Effector memory CD4-positive, alpha-beta T cell (primary cell): ENCODE measurements at regions not wholly inside any gene's neighbourhood (a gene's known extent, or its start where the extent isn't known, plus 50 kb on each side); places are given as distances from the start of the nearest gene placed in this dataset.

Experiments
- DNase-seq, 3 donors: peaks; one replicate each; pipeline ENCODE4 v3.0.0-alpha.2; 2020
- H3K27ac ChIP-seq: 2 replicates; pipeline ENCODE4 v1.7.0; 2013; ENCODE audit warnings: mild to moderate bottlenecking, low read length, moderate library complexity; ENCODE audit not compliant: insufficient read depth, poor library complexity, severe bottlenecking
- H3K27me3 ChIP-seq: replicated peaks from 2 replicates; pipeline ENCODE4 v1.7.0; 2013; ENCODE audit warnings: mild to moderate bottlenecking, low read length; ENCODE audit not compliant: insufficient read depth, control insufficient read depth, poor library complexity, severe bottlenecking
- H3K36me3 ChIP-seq: 2 replicates; pipeline ENCODE4 v1.7.0; 2013; ENCODE audit warnings: mild to moderate bottlenecking, low read length, moderate library complexity; ENCODE audit not compliant: control insufficient read depth, insufficient read depth
- H3K4me1 ChIP-seq: 2 replicates; pipeline ENCODE4 v1.7.0; 2013; ENCODE audit warnings: low read length, mild to moderate bottlenecking; ENCODE audit not compliant: control insufficient read depth, insufficient read depth, poor library complexity, severe bottlenecking
- H3K4me3 ChIP-seq: 2 replicates; pipeline ENCODE4 v1.7.0; 2013; ENCODE audit warnings: low read length, low read depth, mild to moderate bottlenecking; ENCODE audit not compliant: insufficient read depth, poor library complexity, severe bottlenecking
- H3K9me3 ChIP-seq: 2 replicates; pipeline ENCODE4 v1.7.0; 2013; ENCODE audit warnings: mild to moderate bottlenecking, low read length, moderate library complexity; ENCODE audit not compliant: control insufficient read depth

- Histone ChIP-seq H3K27me3 (no peaks in the 10 kb centered on the region), H3K4me1 (no peaks in the 10 kb centered on the region), H3K4me3 (no peak overlapping the region), H3K9me3 (no peaks in the 10 kb centered on the region), H3K36me3 (no peaks in the 10 kb centered on the region), H3K27ac (no peak overlapping the region)
- no peak for DNase-seq
Observed at GRCh38 chr21:25390701-25391100, 216.6 kb downstream of the MRPL39 start.

- H3K9me3 ChIP-seq: no peaks in the 10 kb centered on the region
- no peak overlapping the region for H3K4me3 ChIP-seq
- no peaks in the 10 kb centered on the region for H3K4me1 ChIP-seq
- no peaks in the 10 kb centered on the region for H3K36me3 ChIP-seq
- H3K27me3 ChIP-seq: no peaks in the 10 kb centered on the region
- DNase-seq: no peak
- no peak overlapping the region for H3K27ac ChIP-seq
Observed at GRCh38 chr21:25387665-25388064, 219.6 kb downstream of the MRPL39 start.

GRCh38 chr21:25385911-25386474 lies 221.3 kb downstream of the MRPL39 start:
- Histone ChIP-seq H3K4me1 (no peaks in the 10 kb centered on the region), H3K36me3 (no peaks in the 10 kb centered on the region), H3K27me3 (no peaks in the 10 kb centered on the region), H3K27ac (no peak overlapping the region), H3K4me3 (no peak overlapping the region), H3K9me3 (no peaks in the 10 kb centered on the region)
- no peak for DNase-seq

GRCh38 chr21:25385341-25385740 lies 221.9 kb downstream of the MRPL39 start:
- no peak overlapping the region for H3K4me3 ChIP-seq
- H3K27ac ChIP-seq: no peak overlapping the region
- H3K9me3 ChIP-seq: no peaks in the 10 kb centered on the region
- H3K36me3 ChIP-seq: no peaks in the 10 kb centered on the region
- no peaks in the 10 kb centered on the region for H3K27me3 ChIP-seq
- no peaks in the 10 kb centered on the region for H3K4me1 ChIP-seq
- DNase-seq: no peak

GRCh38 chr21:25384782-25385181 lies 222.5 kb downstream of the MRPL39 start:
- DNase-seq: no peak
- no peak overlapping the region for H3K4me3 ChIP-seq
- no peaks in the 10 kb centered on the region for H3K27me3 ChIP-seq
- H3K4me1 ChIP-seq: no peaks in the 10 kb centered on the region
- no peaks in the 10 kb centered on the region for H3K9me3 ChIP-seq
- H3K27ac ChIP-seq: no peak overlapping the region
- H3K36me3 ChIP-seq: no peaks in the 10 kb centered on the region

GRCh38 chr21:25383545-25383944 lies 223.7 kb downstream of the MRPL39 start:
- Histone ChIP-seq H3K27me3 (no peaks in the 10 kb centered on the region), H3K4me3 (no peak overlapping the region), H3K4me1 (no peaks in the 10 kb centered on the region), H3K36me3 (no peaks in the 10 kb centered on the region), H3K9me3 (no peaks in the 10 kb centered on the region), H3K27ac (no peak overlapping the region)
- no peak for DNase-seq

GRCh38 chr21:25381936-25382452 lies 225.3 kb downstream of the MRPL39 start:
- Histone ChIP-seq H3K27me3 (no peaks in the 10 kb centered on the region), H3K9me3 (no peaks in the 10 kb centered on the region), H3K27ac (no peak overlapping the region), H3K4me3 (no peak overlapping the region), H3K36me3 (no peaks in the 10 kb centered on the region), H3K4me1 (no peaks in the 10 kb centered on the region)
- DNase-seq: no peak

GRCh38 chr21:25375675-25376074 lies 231.6 kb downstream of the MRPL39 start:
- Histone ChIP-seq H3K36me3 (no peaks in the 10 kb centered on the region), H3K4me1 (no peaks in the 10 kb centered on the region), H3K27ac (no peak overlapping the region), H3K4me3 (no peak overlapping the region), H3K9me3 (no peaks in the 10 kb centered on the region), H3K27me3 (no peaks in the 10 kb centered on the region)
- DNase-seq: no peak

- Histone ChIP-seq H3K36me3 (no peaks in the 10 kb centered on the region), H3K4me3 (no peak overlapping the region), H3K9me3 (no peaks in the 10 kb centered on the region), H3K4me1 (no peaks in the 10 kb centered on the region), H3K27ac (no peak overlapping the region), H3K27me3 (no peaks in the 10 kb centered on the region)
- DNase-seq: no peak
Observed at GRCh38 chr21:25373126-25374082, 233.9 kb downstream of the MRPL39 start.

- no peaks in the 10 kb centered on the region for H3K36me3 ChIP-seq
- no peak overlapping the region for H3K27ac ChIP-seq
- no peaks in the 10 kb centered on the region for H3K9me3 ChIP-seq
- no peaks in the 10 kb centered on the region for H3K27me3 ChIP-seq
- H3K4me1 ChIP-seq: no peaks in the 10 kb centered on the region
- H3K4me3 ChIP-seq: no peak overlapping the region
- DNase-seq: no peak
Observed at GRCh38 chr21:25371841-25372425, 235.3 kb downstream of the MRPL39 start.
